Natural killer cell (primary cell): ENCODE measurements at regions not wholly inside any gene's neighbourhood (a gene's known extent, or its start where the extent isn't known, plus 50 kb on each side); places are given as distances from the start of the nearest gene placed in this dataset.

ENCODE experiments used
- ATAC-seq, 3 donors: fragments of 150-1000 bp in 2 of 3; fragments of 200-7000 bp in 1 of 3; cut with Tn5 transposase; 1 replicate in 1 of 3; 2 replicates in 2 of 3; pipeline ENCODE4 v1.10.0; 2021; ENCODE audit warnings: mild to moderate bottlenecking in 2 of 3, moderate library complexity in 2 of 3
- DNase-seq, 2 donors: peaks; one replicate each; pipeline versions ENCODE4 v3.0.0 to v3.0.0-alpha.2; 2013 to 2021; ENCODE audit warnings: mixed read lengths in 1 of 2
- H3K27ac ChIP-seq: one replicate; pipeline ENCODE4 v1.5.1; 2013; ENCODE audit warnings: mild to moderate bottlenecking, low read length
- H3K27me3 ChIP-seq: one replicate; pipeline ENCODE4 v1.6.1; 2013; ENCODE audit warnings: low read length; ENCODE audit not compliant: control insufficient read depth, insufficient read depth
- H3K36me3 ChIP-seq: one replicate; pipeline ENCODE4 v1.6.1; 2013; ENCODE audit warnings: low read length; ENCODE audit not compliant: control insufficient read depth, insufficient read depth
- H3K4me1 ChIP-seq: one replicate; pipeline ENCODE4 v1.6.1; 2013; ENCODE audit warnings: low read length; ENCODE audit not compliant: control insufficient read depth, insufficient read depth
- H3K4me3 ChIP-seq: one replicate; pipeline ENCODE4 v1.5.1; 2013; ENCODE audit warnings: low read length
- H3K9me3 ChIP-seq: one replicate; pipeline ENCODE4 v1.6.1; 2013; ENCODE audit warnings: low read length; ENCODE audit not compliant: control insufficient read depth, insufficient read depth
- H3K27ac Mint-ChIP-seq, 2 donors: one replicate each; pipeline ENCODE4 v1.8.0; 2022; ENCODE audit warnings: mild to moderate bottlenecking in 2 of 2, mixed read lengths in 2 of 2, moderate library complexity in 1 of 2
- H3K27me3 Mint-ChIP-seq, 2 donors: one replicate each; pipeline ENCODE4 v1.8.0; 2022; ENCODE audit warnings: low read depth in 2 of 2, mixed read lengths in 2 of 2
- H3K36me3 Mint-ChIP-seq: one replicate; pipeline ENCODE4 v1.8.0; 2022; ENCODE audit warnings: mixed read lengths
- H3K4me1 Mint-ChIP-seq, 2 donors: one replicate each; pipeline ENCODE4 v1.8.0; 2022; ENCODE audit warnings: mixed read lengths in 2 of 2
- H3K4me3 Mint-ChIP-seq: one replicate; pipeline ENCODE4 v1.8.0; 2022; ENCODE audit warnings: mild to moderate bottlenecking, moderate library complexity, mixed read lengths
- H3K9me3 Mint-ChIP-seq, 2 donors: one replicate each; pipeline ENCODE4 v1.8.0; 2022; ENCODE audit warnings: mixed read lengths in 2 of 2
- CTCF ChIP-seq: fragments of 200-600 bp; IDR thresholded peaks from one replicate; pipeline ENCODE4 v1.8.0; 2022; ENCODE audit warnings: antibody characterized with exemption
- WGBS: methylation state at CpG from one replicate; pipeline ENCODE4 v1.1.7; 2013; ENCODE audit warnings: missing lambda C conversion rate; ENCODE audit not compliant: insufficient coverage; 5-methylcytosine and 5-hydroxymethylcytosine counted together
- intact Hi-C: fragments of 100-400 bp; cut with micrococcal nuclease; formaldehyde crosslinking; loops from one replicate; pipeline ENCODE4 v1.14.2; 2022

- ATAC-seq: no peak
- Mint-ChIP-seq H3K4me1 (no peaks in the 10 kb centered on the region), H3K9me3 (peaks cover 9% of the 10 kb centered on the region in 2 donors), H3K36me3 (no peaks in the 10 kb centered on the region), H3K27ac (no peak overlapping the region), H3K27me3 (no peaks in the 10 kb centered on the region), H3K4me3 (no peak overlapping the region)
- no peaks in the 10 kb centered on the region for H3K4me1 ChIP-seq
- intact Hi-C loops: no loop called here
- H3K4me3 ChIP-seq: no peak overlapping the region
- H3K27me3 ChIP-seq: no peaks in the 10 kb centered on the region
- no peak overlapping the region for H3K27ac ChIP-seq
- WGBS: 75% methylated on average over 2 of the region's 2 CpGs
- DNase-seq: no peak
- no peaks in the 10 kb centered on the region for H3K36me3 ChIP-seq
- TF ChIP-seq CTCF: no peak
- H3K9me3 ChIP-seq: no peaks in the 10 kb centered on the region
Observed at GRCh38 chr17:71798701-71799100, 322.1 kb upstream of the SOX9 start.

- Mint-ChIP-seq H3K27me3 (no peaks in the 10 kb centered on the region), H3K4me3 (no peak overlapping the region), H3K4me1 (no peaks in the 10 kb centered on the region), H3K9me3 (peaks cover 9% of the 10 kb centered on the region in 2 donors), H3K36me3 (no peaks in the 10 kb centered on the region), H3K27ac (no peak overlapping the region)
- WGBS: 100% methylated on average over 1 of the region's 3 CpGs
- H3K27ac ChIP-seq: no peak overlapping the region
- H3K4me1 ChIP-seq: no peaks in the 10 kb centered on the region
- intact Hi-C loops: no loop called here
- H3K36me3 ChIP-seq: no peaks in the 10 kb centered on the region
- H3K9me3 ChIP-seq: no peaks in the 10 kb centered on the region
- no peak for DNase-seq
- no peak overlapping the region for H3K4me3 ChIP-seq
- no peak for ATAC-seq
- no peak for TF ChIP-seq CTCF
- H3K27me3 ChIP-seq: no peaks in the 10 kb centered on the region
Observed at GRCh38 chr17:71799657-71800056, 321.2 kb upstream of the SOX9 start.

- no peaks in the 10 kb centered on the region for H3K9me3 ChIP-seq
- peaks cover 5 to 9% of the 10 kb centered on the region in 2 donors for H3K9me3 Mint-ChIP-seq
- no peak overlapping the region for H3K4me3 Mint-ChIP-seq
- H3K27me3 ChIP-seq: no peaks in the 10 kb centered on the region
- H3K4me1 Mint-ChIP-seq: no peaks in the 10 kb centered on the region
- no peak overlapping the region for H3K4me3 ChIP-seq
- ATAC-seq (no peak), DNase-seq (no peak)
- 85% methylated on average over 4 of the region's 6 CpGs for WGBS
- no peaks in the 10 kb centered on the region for H3K27me3 Mint-ChIP-seq
- no peaks in the 10 kb centered on the region for H3K4me1 ChIP-seq
- no peak for TF ChIP-seq CTCF
- no peaks in the 10 kb centered on the region for H3K36me3 ChIP-seq
- H3K36me3 Mint-ChIP-seq: no peaks in the 10 kb centered on the region
- H3K27ac Mint-ChIP-seq: no peak overlapping the region
- intact Hi-C loops: no loop called here
- no peak overlapping the region for H3K27ac ChIP-seq
Observed at GRCh38 chr17:71801301-71801700, 319.5 kb upstream of the SOX9 start.

DNA sequence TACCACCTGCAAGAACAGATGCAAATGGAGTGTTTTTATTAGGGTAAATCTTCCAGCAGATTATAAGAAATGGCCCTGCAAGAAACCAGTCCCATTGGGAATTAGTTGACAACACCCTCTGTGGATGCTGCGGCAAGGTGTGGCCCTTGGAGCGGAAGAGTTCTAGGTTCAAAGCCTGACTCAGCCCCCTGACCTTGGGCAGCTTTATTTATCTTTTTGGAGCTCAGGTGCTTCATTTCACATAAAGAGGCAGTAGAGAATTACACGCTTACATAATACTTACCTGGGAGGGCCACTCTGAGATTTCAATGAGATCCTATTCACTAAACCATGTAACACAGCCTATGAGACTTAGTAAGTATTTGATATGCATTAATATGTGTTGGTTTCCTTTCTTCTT lies 318.2 kb upstream of the SOX9 start:
- H3K27me3 Mint-ChIP-seq: no peaks in the 10 kb centered on the region
- H3K9me3 ChIP-seq: peaks cover under 1% of the 10 kb centered on the region
- intact Hi-C loops: no loop called here
- 95% methylated on average over 3 of the region's 3 CpGs for WGBS
- H3K4me3 ChIP-seq: no peak overlapping the region
- H3K4me1 ChIP-seq: no peaks in the 10 kb centered on the region
- ATAC-seq (no peak), DNase-seq (no peak)
- peaks cover 6 to 10% of the 10 kb centered on the region in 2 donors for H3K9me3 Mint-ChIP-seq
- no peaks in the 10 kb centered on the region for H3K36me3 Mint-ChIP-seq
- no peak overlapping the region for H3K27ac ChIP-seq
- no peak for TF ChIP-seq CTCF
- no peak overlapping the region for H3K4me3 Mint-ChIP-seq
- H3K4me1 Mint-ChIP-seq: no peaks in the 10 kb centered on the region
- H3K36me3 ChIP-seq: no peaks in the 10 kb centered on the region
- H3K27me3 ChIP-seq: no peaks in the 10 kb centered on the region
- no peak overlapping the region for H3K27ac Mint-ChIP-seq
